NCI-H1048 (cell line): ENCODE measurements at regions not wholly inside any gene's neighbourhood (a gene's known extent, or its start where the extent isn't known, plus 50 kb on each side); places are given as distances from the start of the nearest gene placed in this dataset.
"Not testable (repeated sequence)": the region's sequence is repeated elsewhere in the genome, so short reads cannot be mapped to it uniquely, and the experiment has no call there.

Experiments
- DNase-seq: peaks from one replicate; lab custom pipeline; 2025; lab: John Stamatoyannopoulos, UW

DNA sequence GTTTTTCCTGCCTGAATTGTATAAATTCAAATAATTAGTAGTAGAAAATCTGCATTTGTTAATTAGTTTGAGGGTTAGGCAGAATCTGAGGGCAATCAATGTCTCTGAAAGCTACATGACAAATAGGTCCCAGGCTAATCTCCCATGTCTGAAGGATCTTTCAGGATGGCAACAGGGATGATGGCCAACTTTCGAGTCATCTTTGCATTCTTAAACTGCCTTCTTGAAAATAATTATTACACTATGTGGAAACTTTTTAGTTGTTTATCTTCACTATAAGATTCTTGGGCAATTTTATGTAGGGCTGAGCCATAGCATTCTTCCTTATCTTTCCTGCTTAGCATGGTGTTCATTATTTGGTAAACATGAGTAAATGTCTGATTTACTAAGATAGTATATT, 490.3 kb upstream of the EPHA5 start:
- DNase-seq: no peak

- DNase-seq: no peak
These were observed 487.3 kb upstream of the EPHA5 start for GRCh38 chr4:66157594-66157993.

- DNase-seq: no peak
These were observed 459.8 kb upstream of the EPHA5 start for GRCh38 chr4:66130042-66130441.

GRCh38 chr4:66123831-66124413, 453.6 kb upstream of the EPHA5 start:
- DNase-seq: no peak

- DNase-seq: no peak
These were observed 452.9 kb upstream of the EPHA5 start for GRCh38 chr4:66123190-66123589.

DNA sequence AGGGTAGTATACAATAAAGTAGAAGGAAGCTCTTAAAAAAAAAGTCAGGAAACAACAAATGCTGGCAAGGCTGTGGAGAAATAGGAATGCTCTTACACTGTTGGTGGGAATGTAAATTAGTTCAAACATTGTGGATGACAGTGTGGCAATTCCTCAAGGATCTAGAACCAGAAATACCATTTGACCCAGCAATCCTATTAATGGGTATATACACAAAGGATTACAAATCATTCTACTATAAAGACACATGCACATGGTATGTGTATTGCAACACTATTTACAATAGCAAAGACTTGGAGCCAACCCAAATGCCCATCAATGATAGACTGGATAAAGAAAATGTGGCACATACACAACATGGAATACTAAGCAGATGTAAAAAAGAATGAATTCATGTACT, 444.9 kb upstream of the EPHA5 start:
- not testable (repeated sequence) for DNase-seq

DNA sequence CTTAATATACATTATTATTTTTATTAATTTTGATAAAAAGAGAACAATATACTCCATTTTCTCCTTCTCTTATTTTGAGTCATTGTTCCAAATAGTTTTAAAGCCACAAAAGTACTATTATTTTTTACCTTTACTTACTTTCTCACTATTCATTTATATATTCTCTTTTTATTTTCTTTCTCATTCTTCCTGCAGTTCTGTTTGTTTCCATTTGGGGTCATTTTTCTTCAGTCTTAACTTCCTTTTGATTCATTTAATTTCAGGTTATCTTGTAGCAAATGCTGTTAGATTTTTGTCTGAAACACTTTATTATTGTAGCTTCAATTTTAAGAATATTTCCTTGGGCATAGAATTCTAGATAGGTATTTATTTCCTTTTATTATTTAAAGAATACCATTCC, 438.6 kb upstream of the EPHA5 start:
- no peak for DNase-seq

GRCh38 chr4:66097218-66097617, 426.9 kb upstream of the EPHA5 start:
- no peak for DNase-seq

- no peak for DNase-seq
These were observed 424.8 kb upstream of the EPHA5 start for GRCh38 chr4:66095065-66095464.

GRCh38 chr4:66094070-66094469, 423.8 kb upstream of the EPHA5 start:
- no peak for DNase-seq

GRCh38 chr4:66091786-66092185, 421.5 kb upstream of the EPHA5 start:
- DNase-seq: no peak

DNA sequence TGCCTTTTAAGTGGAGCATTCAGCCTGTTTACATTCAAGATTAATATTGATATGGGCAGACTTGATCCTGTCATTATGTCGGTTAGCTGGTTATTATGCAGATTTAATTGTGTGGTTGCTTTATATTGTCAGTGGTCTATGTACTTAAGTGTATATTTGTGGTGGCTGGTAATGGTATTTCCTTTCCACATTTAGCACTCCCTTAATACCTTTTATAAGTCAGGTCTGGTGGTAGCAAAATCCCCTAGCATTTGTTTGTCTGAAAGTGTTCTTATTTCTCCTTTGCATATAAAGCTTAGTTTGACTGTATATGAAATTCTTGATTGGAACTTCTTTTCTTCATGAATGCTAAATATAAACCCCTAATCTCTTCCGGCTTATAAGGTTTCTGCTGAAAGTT, 403.7 kb upstream of the EPHA5 start:
- DNase-seq: no peak

GRCh38 chr4:66071911-66072310, 401.6 kb upstream of the EPHA5 start:
- DNase-seq: no peak

- DNase-seq: no peak
These were observed 392.6 kb upstream of the EPHA5 start for GRCh38 chr4:66062921-66063320.

- no peak for DNase-seq
These were observed 391.8 kb upstream of the EPHA5 start for GRCh38 chr4:66062044-66062443.

GRCh38 chr4:66059556-66059955, 389.3 kb upstream of the EPHA5 start:
- DNase-seq: no peak

GRCh38 chr4:66059136-66059535, 388.8 kb upstream of the EPHA5 start:
- DNase-seq: no peak

DNA sequence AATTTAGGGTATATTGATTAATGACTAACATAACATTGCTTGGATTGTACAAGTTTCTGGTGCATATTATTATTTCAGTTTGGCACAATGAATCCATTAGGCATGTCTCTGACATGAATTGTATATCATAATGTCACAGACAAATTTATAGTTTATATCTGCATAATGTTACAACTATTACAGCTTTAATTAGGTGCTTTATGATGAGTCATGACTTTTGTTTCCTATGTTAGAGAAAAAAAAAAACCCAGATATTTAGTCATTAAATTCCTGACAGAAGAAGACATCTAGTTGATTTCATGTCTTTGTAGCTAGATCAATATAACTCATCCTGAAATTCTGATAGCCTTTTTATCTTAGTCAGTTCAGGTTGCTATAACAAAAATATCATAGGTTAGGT, 385.7 kb upstream of the EPHA5 start:
- no peak for DNase-seq

DNA sequence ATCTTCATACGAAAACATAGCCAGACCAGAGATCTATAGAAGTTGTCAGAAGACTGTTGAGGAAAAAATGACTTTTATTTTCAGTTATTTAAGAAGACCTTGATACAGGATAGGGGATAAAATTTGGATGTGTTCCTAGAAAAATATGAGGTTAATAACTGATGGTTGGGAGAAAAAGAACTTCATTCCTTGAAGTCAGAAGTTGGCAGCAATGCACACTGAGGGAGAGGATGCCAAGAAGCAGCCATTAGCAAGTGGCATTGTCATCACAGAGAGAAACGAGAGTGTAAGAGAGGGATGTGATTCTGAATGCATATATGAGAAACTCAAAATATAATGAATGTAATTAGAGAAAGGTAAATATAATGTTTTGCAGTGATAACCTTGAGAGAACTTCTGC, 382.1 kb upstream of the EPHA5 start:
- no peak for DNase-seq

DNA sequence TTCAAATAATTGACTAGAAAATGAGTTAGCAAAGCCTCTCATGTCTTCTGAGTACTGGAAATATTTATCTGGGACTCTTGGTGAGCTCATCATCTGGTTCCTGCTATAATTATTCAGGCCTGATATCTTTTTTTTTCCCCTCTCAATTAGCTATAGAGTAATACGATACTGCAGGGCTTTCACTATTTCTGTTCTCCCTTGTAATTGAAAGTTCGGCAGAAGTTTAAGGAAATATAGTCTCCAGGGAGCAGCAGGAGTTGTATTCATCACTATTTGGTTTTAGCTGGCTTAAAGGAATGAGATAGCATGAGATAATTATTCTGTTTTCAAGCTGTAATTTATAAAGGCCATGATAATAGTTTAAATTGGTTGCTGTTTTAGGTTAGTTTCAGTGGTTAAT, 378.6 kb upstream of the EPHA5 start:
- no peak for DNase-seq

GRCh38 chr4:66045913-66046312, 375.6 kb upstream of the EPHA5 start:
- no peak for DNase-seq

DNA sequence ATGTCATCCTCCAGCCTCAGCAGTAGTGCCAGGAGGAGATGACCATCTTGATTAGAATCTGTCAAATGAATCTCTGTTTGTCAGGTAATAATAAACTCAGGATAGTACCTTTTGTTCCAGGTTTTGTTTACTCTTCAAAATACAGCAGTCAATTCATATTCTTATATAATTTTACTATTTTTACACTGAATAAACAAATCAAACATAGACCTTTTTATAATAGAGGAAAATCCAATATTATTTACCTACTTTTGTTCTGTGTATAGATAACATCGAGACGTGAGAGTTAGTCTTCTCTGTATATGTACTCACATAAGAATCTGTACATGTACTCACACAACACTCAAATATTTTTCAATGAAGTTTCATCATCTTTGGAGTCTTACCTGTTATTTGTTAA, 365.4 kb upstream of the EPHA5 start:
- no peak for DNase-seq

GRCh38 chr4:66034671-66035070, 364.4 kb upstream of the EPHA5 start:
- DNase-seq: no peak

DNA sequence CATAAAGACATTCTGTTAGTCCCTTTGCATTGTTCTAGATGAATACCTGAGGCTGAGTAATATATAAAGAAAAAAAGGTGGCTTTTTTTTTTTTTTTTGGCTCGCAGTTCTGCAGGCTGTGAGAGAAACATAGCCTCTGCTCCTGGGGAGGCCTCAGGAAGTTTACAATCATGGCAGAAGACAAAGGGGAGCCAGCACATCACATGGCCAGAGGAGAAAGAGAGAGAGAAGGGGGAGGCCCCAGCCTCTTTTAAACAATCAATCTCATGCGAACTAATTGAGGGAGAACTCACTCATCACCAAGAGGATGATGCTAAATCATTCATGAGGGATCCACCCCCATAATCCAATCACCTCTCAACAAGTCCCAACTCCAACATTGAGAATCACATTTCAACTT, 364.0 kb upstream of the EPHA5 start:
- no peak for DNase-seq

GRCh38 chr4:66032571-66032970, 362.3 kb upstream of the EPHA5 start:
- DNase-seq: no peak
